HG03575 (cell line): ENCODE measurements at regions not wholly inside any gene's neighbourhood (a gene's known extent, or its start where the extent isn't known, plus 50 kb on each side); places are given as distances from the start of the nearest gene placed in this dataset.

ENCODE experiments used
- ATAC-seq: cut with Tn5 transposase; IDR thresholded peaks from one replicate; pipeline ENCODE4 v1.9.1; 2021; ENCODE audit not compliant: unreplicated experiment, insufficient number of reproducible peaks, low FRiP score; ENCODE audit errors: extremely low read depth

- no peak for ATAC-seq
Measured at GRCh38 chr13:69585656-69586055, 522.0 kb upstream of the ATXN8OS start.

GRCh38 chr13:69580255-69580654, 527.4 kb upstream of the ATXN8OS start:
- ATAC-seq = no peak

- no peak for ATAC-seq
Measured at GRCh38 chr13:69579351-69579750, 528.3 kb upstream of the ATXN8OS start.

GRCh38 chr13:69571606-69572323, 535.9 kb upstream of the ATXN8OS start:
- no peak for ATAC-seq

GRCh38 chr13:69567514-69567913, 540.1 kb upstream of the ATXN8OS start:
- no peak for ATAC-seq

GRCh38 chr13:69566104-69566716, 541.4 kb upstream of the ATXN8OS start:
- no peak for ATAC-seq

- peak; percentile 78 for ATAC-seq
Measured at GRCh38 chr13:69565334-69565733, 542.3 kb upstream of the ATXN8OS start.

- ATAC-seq = no peak
Measured at GRCh38 chr13:69556540-69557196, 551.0 kb upstream of the ATXN8OS start.

GRCh38 chr13:69553976-69554375, 553.6 kb upstream of the ATXN8OS start:
- no peak for ATAC-seq

GRCh38 chr13:69551193-69551592, 556.4 kb upstream of the ATXN8OS start:
- ATAC-seq = no peak

GRCh38 chr13:69547780-69548179, 559.8 kb upstream of the ATXN8OS start:
- no peak for ATAC-seq

GRCh38 chr13:69545551-69545950, 562.1 kb upstream of the ATXN8OS start:
- no peak for ATAC-seq

GRCh38 chr13:69524459-69525150, 583.0 kb upstream of the ATXN8OS start:
- ATAC-seq = no peak

- ATAC-seq = no peak
Measured at GRCh38 chr13:69496981-69497380, 610.6 kb upstream of the ATXN8OS start.

GRCh38 chr13:69495096-69495495, 612.5 kb upstream of the ATXN8OS start:
- ATAC-seq = no peak

- ATAC-seq = no peak
Measured at GRCh38 chr13:69487576-69487975, 620.0 kb upstream of the ATXN8OS start.

GRCh38 chr13:69485991-69486592, 621.5 kb upstream of the ATXN8OS start:
- ATAC-seq = no peak

GRCh38 chr13:69477451-69477850, 630.2 kb upstream of the ATXN8OS start:
- ATAC-seq = no peak

- ATAC-seq = no peak
Measured at GRCh38 chr13:69474011-69474685, 633.5 kb upstream of the ATXN8OS start.
